Fibroblast of pulmonary artery (primary cell): ENCODE measurements at regions not wholly inside any gene's neighbourhood (a gene's known extent, or its start where the extent isn't known, plus 50 kb on each side); places are given as distances from the start of the nearest gene placed in this dataset.

Source experiments
- DNase-seq: peaks from one replicate; pipeline ENCODE4 v3.0.0-alpha.2; 2010; ENCODE audit warnings: low read depth
- H3K4me3 ChIP-seq: replicated peaks from 2 replicates; pipeline ENCODE4 v1.5.1; 2011; ENCODE audit warnings: low read depth, mild to moderate bottlenecking, control low read depth, low read length, moderate library complexity
- CTCF ChIP-seq: IDR thresholded peaks from 2 replicates; pipeline ENCODE4 v1.5.1; 2011; ENCODE audit warnings: mild to moderate bottlenecking, control low read depth, low read length, inconsistent platforms; ENCODE audit errors: missing control alignments

DNA sequence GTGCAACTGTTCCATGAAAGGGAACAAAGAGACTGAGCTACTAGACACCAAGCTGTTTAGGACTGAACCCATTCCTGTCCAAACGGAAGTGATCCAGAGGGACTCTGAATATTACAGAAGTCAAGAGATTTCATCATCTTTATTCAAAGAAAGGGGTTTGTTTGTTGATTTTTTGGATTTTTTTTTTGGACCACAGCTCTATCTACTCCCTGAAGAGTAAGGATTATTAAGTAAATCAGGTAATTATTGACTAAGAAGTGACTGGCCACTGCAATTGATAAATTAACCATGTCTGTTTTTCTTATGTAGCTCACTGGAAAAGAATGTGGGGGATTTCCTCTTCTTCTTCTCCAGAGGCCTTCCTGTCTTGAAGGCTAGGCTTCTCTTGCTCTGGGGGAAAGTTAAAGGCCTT lies 146.6 kb upstream of the TPM1 start:
- DNase-seq, result peak; percentile 86
- no peak for TF ChIP-seq CTCF
- H3K4me3 ChIP-seq, result no peak overlapping the region

DNA sequence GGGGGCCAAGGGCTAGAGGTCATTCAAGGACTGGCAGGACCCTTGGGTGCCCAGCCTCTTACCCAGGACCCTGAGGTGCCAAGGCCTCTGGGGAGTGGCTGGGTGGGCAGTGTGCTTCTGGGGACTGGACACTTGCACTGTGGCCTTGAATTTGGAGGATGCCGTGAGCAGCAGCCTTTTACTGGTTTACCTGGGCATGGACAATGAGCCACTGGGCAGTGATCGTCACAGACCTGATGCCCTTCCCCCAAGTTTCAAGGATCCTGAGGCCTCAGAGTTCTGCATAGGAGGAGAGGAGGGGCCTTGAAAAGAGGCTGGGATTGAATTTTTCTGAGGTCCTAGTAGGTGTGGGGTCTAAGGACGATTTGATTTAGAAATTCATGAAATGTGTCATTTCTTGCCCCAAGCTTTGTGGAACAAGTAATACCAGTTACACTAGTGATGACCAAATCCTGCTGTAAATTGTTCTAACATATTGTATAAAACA lies 146.1 kb upstream of the TPM1 start:
- DNase-seq, result peak; percentile 46
- H3K4me3 ChIP-seq, result no peak overlapping the region
- TF ChIP-seq CTCF, result no peak

- no peak for TF ChIP-seq CTCF
- DNase-seq, result peak; percentile 99
- H3K4me3 ChIP-seq, result no peak overlapping the region
Measured at GRCh38 chr15:62896969-62897486, 145.5 kb upstream of the TPM1 start.

- TF ChIP-seq CTCF, result no peak
- no peak for DNase-seq
- H3K4me3 ChIP-seq, result no peak overlapping the region
Measured at GRCh38 chr15:62897634-62898033, 144.9 kb upstream of the TPM1 start.

GRCh38 chr15:62899090-62899493 lies 143.5 kb upstream of the TPM1 start:
- TF ChIP-seq CTCF, result no peak
- H3K4me3 ChIP-seq, result no peak overlapping the region
- no peak for DNase-seq

DNA sequence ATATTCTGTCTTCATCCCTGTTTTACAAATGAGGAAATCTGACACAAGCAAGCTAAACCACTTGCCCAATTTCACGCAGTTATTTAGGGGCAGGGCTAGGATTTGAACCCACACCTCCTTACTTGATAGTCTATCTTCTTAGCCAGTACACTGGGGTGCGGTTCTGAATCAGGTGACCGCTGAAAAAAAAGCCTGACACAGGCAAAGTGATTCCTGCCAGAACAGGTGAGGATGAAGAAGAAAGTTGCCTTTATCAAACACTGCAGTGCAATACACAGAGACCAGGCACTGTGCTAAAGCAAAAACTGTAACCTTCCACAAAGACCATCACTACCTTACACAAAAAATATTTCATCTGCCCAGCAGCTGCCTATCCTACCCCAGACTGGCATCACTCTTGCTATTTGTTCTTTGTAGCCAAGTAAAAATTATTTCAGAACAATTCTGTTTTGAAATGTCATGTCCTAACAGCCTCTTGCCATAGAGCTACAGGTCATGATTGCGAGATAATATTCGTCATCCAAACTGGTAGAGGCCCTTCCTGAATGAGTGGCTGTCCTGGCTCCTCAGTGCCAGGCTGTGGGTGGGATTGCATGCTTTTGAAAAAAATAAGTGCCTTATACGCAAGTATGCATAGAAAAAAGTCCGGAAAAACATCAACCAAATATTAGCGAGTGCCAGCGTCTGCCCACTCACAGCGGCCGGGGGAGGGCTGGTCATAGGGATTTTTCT lies 142.3 kb upstream of the TPM1 start:
- H3K4me3 ChIP-seq, result no peak overlapping the region
- DNase-seq, result no peak
- no peak for TF ChIP-seq CTCF

DNA sequence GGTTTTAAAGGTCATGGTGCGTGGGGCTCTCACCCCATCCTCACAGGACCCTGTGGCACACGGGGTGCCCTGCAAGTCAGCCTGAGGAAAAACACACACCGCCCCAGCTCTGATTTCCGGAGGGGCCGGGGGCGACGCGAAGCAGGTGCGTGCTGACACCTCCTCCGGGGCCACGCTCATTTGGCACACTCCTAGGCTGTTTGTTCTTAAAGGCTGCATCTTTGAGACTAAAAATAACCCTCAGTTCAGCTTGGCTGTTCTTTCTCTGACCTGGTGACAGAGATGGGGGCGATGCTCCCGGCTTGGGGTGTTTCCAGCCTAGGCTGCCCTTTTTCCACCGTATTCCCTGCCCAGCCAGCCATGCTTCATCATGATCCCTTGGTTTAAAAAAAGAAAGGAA lies 141.5 kb upstream of the TPM1 start:
- no peak overlapping the region for H3K4me3 ChIP-seq
- TF ChIP-seq CTCF, result no peak
- no peak for DNase-seq
